Activated naive CD8-positive, alpha-beta T cell treated with anti-CD3 and anti-CD28 coated beads, Interleukin-2, amount 50 U/mL, for 24 hours (primary cell): ENCODE measurements at regions not wholly inside any gene's neighbourhood (a gene's known extent, or its start where the extent isn't known, plus 50 kb on each side); places are given as distances from the start of the nearest gene placed in this dataset.
A peak's percentile ranks its signal among the peaks of the same experiment; 100 is the strongest.
"Not testable (repeated sequence)": the region's sequence is repeated elsewhere in the genome, so short reads cannot be mapped to it uniquely, and the experiment has no call there.

Experiments used
- ATAC-seq: fragments of 150-1000 bp; cut with Tn5 transposase; one replicate; pipeline ENCODE4 v1.10.0; 2021
- DNase-seq: peaks from one replicate; pipeline ENCODE4 v3.0.0; 2021
- H3K27ac Mint-ChIP-seq: one replicate; pipeline ENCODE4 v1.8.0; 2021; ENCODE audit warnings: mild to moderate bottlenecking, mixed read lengths
- H3K27me3 Mint-ChIP-seq: one replicate; pipeline ENCODE4 v1.8.0; 2021; ENCODE audit warnings: mixed read lengths
- H3K36me3 Mint-ChIP-seq: one replicate; pipeline ENCODE4 v1.8.0; 2021; ENCODE audit warnings: low read depth, mixed read lengths
- H3K4me1 Mint-ChIP-seq: one replicate; pipeline ENCODE4 v1.8.0; 2021; ENCODE audit warnings: mixed read lengths
- H3K4me3 Mint-ChIP-seq: one replicate; pipeline ENCODE4 v1.8.0; 2021; ENCODE audit warnings: mild to moderate bottlenecking, moderate library complexity, mixed read lengths
- H3K9me3 Mint-ChIP-seq: one replicate; pipeline ENCODE4 v1.8.0; 2021; ENCODE audit warnings: mixed read lengths

- ATAC-seq: no peak
- Mint-ChIP-seq H3K27me3 (no peaks in the 10 kb centered on the region), H3K27ac (no peak overlapping the region), H3K4me1 (peaks cover 12% of the 10 kb centered on the region), H3K36me3 (no peaks in the 10 kb centered on the region), H3K9me3 (no peaks in the 10 kb centered on the region), H3K4me3 (no peak overlapping the region)
- DNase-seq: no peak
These were observed 195.1 kb downstream of the EDN1 start for GRCh38 chr6:12485226-12485764.

- H3K27ac Mint-ChIP-seq: no peak overlapping the region
- H3K36me3 Mint-ChIP-seq: no peaks in the 10 kb centered on the region
- no peak for DNase-seq
- no peak overlapping the region for H3K4me3 Mint-ChIP-seq
- ATAC-seq: no peak
- no peaks in the 10 kb centered on the region for H3K9me3 Mint-ChIP-seq
- H3K27me3 Mint-ChIP-seq: no peaks in the 10 kb centered on the region
- peaks cover 15% of the 10 kb centered on the region for H3K4me1 Mint-ChIP-seq
These were observed 195.7 kb downstream of the EDN1 start for GRCh38 chr6:12485837-12486236.

- Mint-ChIP-seq H3K27ac (no peak overlapping the region), H3K4me1 (peaks cover 12% of the 10 kb centered on the region), H3K36me3 (no peaks in the 10 kb centered on the region), H3K4me3 (no peak overlapping the region), H3K9me3 (no peaks in the 10 kb centered on the region), H3K27me3 (peaks cover 11% of the 10 kb centered on the region)
- ATAC-seq: peak; percentile 24
- DNase-seq: no peak
These were observed 200.3 kb downstream of the EDN1 start for GRCh38 chr6:12490351-12490903.

GRCh38 chr6:12490904-12491571 is 200.9 kb downstream of the EDN1 start:
- H3K36me3 Mint-ChIP-seq: no peaks in the 10 kb centered on the region
- no peak for DNase-seq
- peak; percentile 49 for ATAC-seq
- peaks cover 12% of the 10 kb centered on the region for H3K4me1 Mint-ChIP-seq
- H3K4me3 Mint-ChIP-seq: no peak overlapping the region
- peak overlapping the region; percentile 29 for H3K27ac Mint-ChIP-seq
- peaks cover 11% of the 10 kb centered on the region for H3K27me3 Mint-ChIP-seq
- H3K9me3 Mint-ChIP-seq: no peaks in the 10 kb centered on the region

GRCh38 chr6:12492929-12493328 is 202.8 kb downstream of the EDN1 start:
- H3K9me3 Mint-ChIP-seq, ATAC-seq, H3K27ac Mint-ChIP-seq, DNase-seq, H3K4me3 Mint-ChIP-seq, H3K36me3 Mint-ChIP-seq: not testable (repeated sequence)
- peaks cover 13% of the 10 kb centered on the region for H3K27me3 Mint-ChIP-seq
- H3K4me1 Mint-ChIP-seq: peaks cover 12% of the 10 kb centered on the region

- H3K36me3 Mint-ChIP-seq: no peaks in the 10 kb centered on the region
- ATAC-seq: no peak
These were observed 203.3 kb downstream of the EDN1 start for GRCh38 chr6:12493446-12493845.

GRCh38 chr6:12494161-12494560 is 204.0 kb downstream of the EDN1 start:
- H3K4me3 Mint-ChIP-seq: no peak overlapping the region
- peaks cover 13% of the 10 kb centered on the region for H3K27me3 Mint-ChIP-seq
- H3K4me1 Mint-ChIP-seq: peaks cover 12% of the 10 kb centered on the region
- H3K36me3 Mint-ChIP-seq: no peaks in the 10 kb centered on the region
- ATAC-seq: no peak
- no peak for DNase-seq
- H3K9me3 Mint-ChIP-seq: no peaks in the 10 kb centered on the region
- no peak overlapping the region for H3K27ac Mint-ChIP-seq

More at GRCh38 chr6:12493446-12493845, 203.3 kb downstream of the EDN1 start:
- H3K4me3 Mint-ChIP-seq: no peak overlapping the region
- H3K9me3 Mint-ChIP-seq: no peaks in the 10 kb centered on the region
- peaks cover 13% of the 10 kb centered on the region for H3K27me3 Mint-ChIP-seq
- H3K27ac Mint-ChIP-seq: no peak overlapping the region
- DNase-seq: no peak
- peaks cover 12% of the 10 kb centered on the region for H3K4me1 Mint-ChIP-seq

GRCh38 chr6:12501990-12502389 is 211.8 kb downstream of the EDN1 start:
- DNase-seq (no peak), ATAC-seq (no peak)
- H3K36me3 Mint-ChIP-seq: no peaks in the 10 kb centered on the region
- no peak overlapping the region for H3K4me3 Mint-ChIP-seq
- no peaks in the 10 kb centered on the region for H3K9me3 Mint-ChIP-seq
- H3K27ac Mint-ChIP-seq: no peak overlapping the region
- H3K27me3 Mint-ChIP-seq: peaks cover 2% of the 10 kb centered on the region
- no peaks in the 10 kb centered on the region for H3K4me1 Mint-ChIP-seq

GRCh38 chr6:12504325-12504966 is 212.1 kb upstream of the PHACTR1 start:
- DNase-seq (no peak), ATAC-seq (no peak)
- Mint-ChIP-seq H3K27me3 (peaks cover 4% of the 10 kb centered on the region), H3K4me1 (no peaks in the 10 kb centered on the region), H3K27ac (no peak overlapping the region), H3K9me3 (no peaks in the 10 kb centered on the region), H3K36me3 (no peaks in the 10 kb centered on the region), H3K4me3 (no peak overlapping the region)

GRCh38 chr6:12505486-12505885 is 211.1 kb upstream of the PHACTR1 start:
- H3K9me3 Mint-ChIP-seq: peaks cover 6% of the 10 kb centered on the region
- no peaks in the 10 kb centered on the region for H3K4me1 Mint-ChIP-seq
- H3K4me3 Mint-ChIP-seq: no peak overlapping the region
- peaks cover 10% of the 10 kb centered on the region for H3K27me3 Mint-ChIP-seq
- DNase-seq: no peak
- H3K27ac Mint-ChIP-seq: no peak overlapping the region
- H3K36me3 Mint-ChIP-seq: no peaks in the 10 kb centered on the region
- ATAC-seq: no peak

GRCh38 chr6:12506159-12506558 is 210.4 kb upstream of the PHACTR1 start:
- Mint-ChIP-seq H3K36me3 (no peaks in the 10 kb centered on the region), H3K27me3 (peaks cover 10% of the 10 kb centered on the region), H3K4me1 (no peaks in the 10 kb centered on the region), H3K4me3 (no peak overlapping the region), H3K9me3 (peaks cover 6% of the 10 kb centered on the region), H3K27ac (no peak overlapping the region)
- no peak for DNase-seq
- no peak for ATAC-seq

GRCh38 chr6:12507636-12508035 is 208.9 kb upstream of the PHACTR1 start:
- DNase-seq (no peak), ATAC-seq (no peak)
- Mint-ChIP-seq H3K36me3 (no peaks in the 10 kb centered on the region), H3K4me3 (no peak overlapping the region), H3K4me1 (no peaks in the 10 kb centered on the region), H3K27me3 (peaks cover 12% of the 10 kb centered on the region), H3K27ac (no peak overlapping the region), H3K9me3 (peaks cover 6% of the 10 kb centered on the region)

GRCh38 chr6:12508553-12508952 is 208.0 kb upstream of the PHACTR1 start:
- peaks cover 12% of the 10 kb centered on the region for H3K27me3 Mint-ChIP-seq
- H3K4me1 Mint-ChIP-seq: no peaks in the 10 kb centered on the region
- no peak for ATAC-seq
- no peak overlapping the region for H3K4me3 Mint-ChIP-seq
- H3K27ac Mint-ChIP-seq: no peak overlapping the region
- H3K9me3 Mint-ChIP-seq: peaks cover 6% of the 10 kb centered on the region
- no peaks in the 10 kb centered on the region for H3K36me3 Mint-ChIP-seq
- DNase-seq: no peak

GRCh38 chr6:12509060-12509459 is 207.5 kb upstream of the PHACTR1 start:
- Mint-ChIP-seq H3K9me3 (peaks cover 6% of the 10 kb centered on the region), H3K27me3 (peaks cover 12% of the 10 kb centered on the region)
- no peak for DNase-seq

GRCh38 chr6:12516070-12516469 is 200.5 kb upstream of the PHACTR1 start:
- Mint-ChIP-seq H3K27me3 (peaks cover 5% of the 10 kb centered on the region), H3K4me3 (no peak overlapping the region), H3K4me1 (no peaks in the 10 kb centered on the region), H3K36me3 (no peaks in the 10 kb centered on the region), H3K9me3 (peaks cover 3% of the 10 kb centered on the region), H3K27ac (no peak overlapping the region)
- no peak for DNase-seq
- ATAC-seq: no peak

More at GRCh38 chr6:12509060-12509459, 207.5 kb upstream of the PHACTR1 start:
- no peaks in the 10 kb centered on the region for H3K4me1 Mint-ChIP-seq
- ATAC-seq: no peak
- H3K4me3 Mint-ChIP-seq: no peak overlapping the region
- H3K36me3 Mint-ChIP-seq: no peaks in the 10 kb centered on the region
- no peak overlapping the region for H3K27ac Mint-ChIP-seq
